ENCODE measurements at regions not wholly inside any gene's neighbourhood (a gene's known extent, or its start where the extent isn't known, plus 50 kb on each side); places are given as distances from the start of the nearest gene placed in this dataset.

GRCh38 chr3:159605101-159605500 lies 383.5 kb upstream of the IL12A start:
- intact Hi-C loops (cut with micrococcal nuclease) = no loop called here

GRCh38 chr3:159605776-159606175 lies 382.9 kb upstream of the IL12A start:
- intact Hi-C loops (cut with micrococcal nuclease) = no loop called here

GRCh38 chr3:159607856-159608255 lies 380.8 kb upstream of the IL12A start:
- intact Hi-C loops (cut with micrococcal nuclease) = no loop called here

- intact Hi-C loops (cut with micrococcal nuclease) = no loop called here
Measured at GRCh38 chr3:159608311-159608710, 380.3 kb upstream of the IL12A start.

- intact Hi-C loops (cut with micrococcal nuclease) = no loop called here
Measured at GRCh38 chr3:159609625-159610024, 379.0 kb upstream of the IL12A start.

- intact Hi-C loops (cut with micrococcal nuclease) = no loop called here
Measured at GRCh38 chr3:159616234-159616825, 372.3 kb upstream of the IL12A start.

- intact Hi-C loops (cut with micrococcal nuclease) = no loop called here
Measured at GRCh38 chr3:159619341-159619885, 369.2 kb upstream of the IL12A start.

GRCh38 chr3:159620281-159620680 lies 368.4 kb upstream of the IL12A start:
- intact Hi-C loops (cut with micrococcal nuclease) = no loop called here

GRCh38 chr3:159620873-159621272 lies 367.8 kb upstream of the IL12A start:
- intact Hi-C loops (cut with micrococcal nuclease) = no loop called here

GRCh38 chr3:159624616-159625015 lies 364.0 kb upstream of the IL12A start:
- intact Hi-C loops (cut with micrococcal nuclease) = no loop called here

- intact Hi-C loops (cut with micrococcal nuclease) = no loop called here
Measured at GRCh38 chr3:159625594-159625993, 363.0 kb upstream of the IL12A start.

- intact Hi-C loops (cut with micrococcal nuclease) = no loop called here
Measured at GRCh38 chr3:159626598-159626997, 362.0 kb upstream of the IL12A start.

GRCh38 chr3:159627229-159627628 lies 361.4 kb upstream of the IL12A start:
- intact Hi-C loops (cut with micrococcal nuclease) = no loop called here

- intact Hi-C loops (cut with micrococcal nuclease) = no loop called here
Measured at GRCh38 chr3:159627634-159628033, 361.0 kb upstream of the IL12A start.

GRCh38 chr3:159629329-159630084 lies 359.1 kb upstream of the IL12A start:
- intact Hi-C loops (cut with micrococcal nuclease) = no loop called here

- intact Hi-C loops (cut with micrococcal nuclease) = no loop called here
Measured at GRCh38 chr3:159631226-159631625, 357.4 kb upstream of the IL12A start.

GRCh38 chr3:159632128-159632527 lies 356.5 kb upstream of the IL12A start:
- intact Hi-C loops (cut with micrococcal nuclease) = no loop called here

GRCh38 chr3:159632851-159633250 lies 355.8 kb upstream of the IL12A start:
- intact Hi-C loops (cut with micrococcal nuclease) = no loop called here

- intact Hi-C loops (cut with micrococcal nuclease) = no loop called here
Measured at GRCh38 chr3:159634483-159634882, 354.2 kb upstream of the IL12A start.

GRCh38 chr3:159635047-159635641 lies 353.5 kb upstream of the IL12A start:
- intact Hi-C loops (cut with micrococcal nuclease) = no loop called here

GRCh38 chr3:159637883-159638542 lies 350.6 kb upstream of the IL12A start:
- intact Hi-C loops (cut with micrococcal nuclease) = no loop called here

GRCh38 chr3:159640225-159640624 lies 348.4 kb upstream of the IL12A start:
- intact Hi-C loops (cut with micrococcal nuclease) = no loop called here
